ENCODE measurements at regions not wholly inside any gene's neighbourhood (a gene's known extent, or its start where the extent isn't known, plus 50 kb on each side); places are given as distances from the start of the nearest gene placed in this dataset.

DNA sequence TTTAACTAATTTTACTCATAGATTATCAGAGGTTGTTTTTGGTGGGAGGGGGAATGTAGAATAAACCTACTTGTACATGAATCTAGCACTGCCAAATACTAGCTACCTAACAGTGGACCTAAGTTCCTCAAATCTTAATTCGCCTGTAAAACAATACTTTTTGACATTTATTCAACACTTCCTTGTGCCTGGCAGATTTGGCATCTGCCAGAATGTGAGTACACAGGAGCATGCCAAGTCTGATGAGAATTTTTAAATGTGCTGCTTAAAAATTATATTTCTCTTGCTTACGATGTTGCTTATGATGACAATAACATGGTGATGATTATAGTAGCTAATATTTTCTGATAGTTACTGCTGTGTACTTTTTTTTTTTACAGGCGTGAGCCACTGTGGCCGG is 240.2 kb upstream of the STARD13 start:
- DNase-seq (ENCODE audit: low spot score), result no peak
- POLR2A ChIA-PET (ENCODE audit: low non-redundant PET), result no interaction called here
- TF ChIP-seq, protein P1, sequence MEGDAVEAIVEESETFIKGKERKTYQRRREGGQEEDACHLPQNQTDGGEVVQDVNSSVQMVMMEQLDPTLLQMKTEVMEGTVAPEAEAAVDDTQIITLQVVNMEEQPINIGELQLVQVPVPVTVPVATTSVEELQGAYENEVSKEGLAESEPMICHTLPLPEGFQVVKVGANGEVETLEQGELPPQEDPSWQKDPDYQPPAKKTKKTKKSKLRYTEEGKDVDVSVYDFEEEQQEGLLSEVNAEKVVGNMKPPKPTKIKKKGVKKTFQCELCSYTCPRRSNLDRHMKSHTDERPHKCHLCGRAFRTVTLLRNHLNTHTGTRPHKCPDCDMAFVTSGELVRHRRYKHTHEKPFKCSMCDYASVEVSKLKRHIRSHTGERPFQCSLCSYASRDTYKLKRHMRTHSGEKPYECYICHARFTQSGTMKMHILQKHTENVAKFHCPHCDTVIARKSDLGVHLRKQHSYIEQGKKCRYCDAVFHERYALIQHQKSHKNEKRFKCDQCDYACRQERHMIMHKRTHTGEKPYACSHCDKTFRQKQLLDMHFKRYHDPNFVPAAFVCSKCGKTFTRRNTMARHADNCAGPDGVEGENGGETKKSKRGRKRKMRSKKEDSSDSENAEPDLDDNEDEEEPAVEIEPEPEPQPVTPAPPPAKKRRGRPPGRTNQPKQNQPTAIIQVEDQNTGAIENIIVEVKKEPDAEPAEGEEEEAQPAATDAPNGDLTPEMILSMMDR (conservative IDR thresholded peaks at IDR 0.05; ENCODE audit: low read depth), result no peak
- CTCF ChIA-PET, result interaction anchor here (0.8 kb wide), 1 partner anchor 178 kb away, joined by 4 read pairs; no protein-coding TSS in a partner anchor
- no peak overlapping the region for H3K27ac ChIP-seq

DNA sequence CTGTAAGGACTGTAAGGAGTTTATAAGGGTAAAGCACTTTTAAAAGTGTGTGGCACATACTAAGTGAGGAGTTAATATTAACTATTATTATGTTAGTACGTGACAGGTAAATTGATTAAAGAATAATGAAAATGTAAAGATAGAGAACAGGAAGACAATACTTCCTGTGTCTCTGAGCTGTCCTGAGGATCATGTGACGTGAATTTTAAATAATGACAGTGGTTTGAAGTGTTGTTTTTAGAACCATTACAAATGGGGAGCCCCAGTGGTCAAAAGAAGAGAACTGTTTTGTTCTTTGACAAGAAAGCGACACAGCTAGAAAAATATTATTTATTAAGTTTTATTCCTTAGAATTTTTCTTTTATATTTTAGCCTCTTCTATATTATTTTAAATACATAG is 241.2 kb upstream of the STARD13 start:
- H3K27ac ChIP-seq, result no peak overlapping the region
- POLR2A ChIA-PET (ENCODE audit: low non-redundant PET), result no interaction called here
- DNase-seq (ENCODE audit: low spot score), result no peak
- CTCF ChIA-PET, result interaction anchor here (0.9 kb wide), 1 partner anchor 510 kb away, joined by 4 read pairs; no protein-coding TSS in a partner anchor
- TF ChIP-seq, protein P1 (conservative IDR thresholded peaks at IDR 0.05; ENCODE audit: low read depth), result no peak

DNA sequence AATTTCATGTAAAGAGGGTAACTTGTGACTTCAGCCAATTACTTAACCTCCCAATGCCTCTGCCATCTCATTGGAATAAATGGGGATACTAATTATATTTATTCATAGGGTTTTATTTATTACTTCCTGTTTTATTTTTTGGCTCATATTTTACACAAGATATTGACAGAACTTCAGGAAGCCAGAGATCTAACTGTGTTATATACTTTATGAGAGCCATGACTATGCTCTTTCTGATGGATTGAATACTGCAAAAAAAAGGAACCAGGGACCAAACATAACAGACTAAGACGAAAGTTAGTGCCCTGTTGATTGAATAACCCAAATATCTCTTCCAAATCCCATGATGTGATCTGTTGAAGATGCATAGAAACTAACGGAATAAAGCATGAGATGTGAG is 243.3 kb upstream of the STARD13 start:
- DNase-seq (ENCODE audit: low spot score), result no peak
- TF ChIP-seq, protein P1 (conservative IDR thresholded peaks at IDR 0.05; ENCODE audit: low read depth), result no peak
- CTCF ChIA-PET, result no interaction called here
- H3K27ac ChIP-seq, result no peak overlapping the region
- POLR2A ChIA-PET (ENCODE audit: low non-redundant PET), result no interaction called here

DNA sequence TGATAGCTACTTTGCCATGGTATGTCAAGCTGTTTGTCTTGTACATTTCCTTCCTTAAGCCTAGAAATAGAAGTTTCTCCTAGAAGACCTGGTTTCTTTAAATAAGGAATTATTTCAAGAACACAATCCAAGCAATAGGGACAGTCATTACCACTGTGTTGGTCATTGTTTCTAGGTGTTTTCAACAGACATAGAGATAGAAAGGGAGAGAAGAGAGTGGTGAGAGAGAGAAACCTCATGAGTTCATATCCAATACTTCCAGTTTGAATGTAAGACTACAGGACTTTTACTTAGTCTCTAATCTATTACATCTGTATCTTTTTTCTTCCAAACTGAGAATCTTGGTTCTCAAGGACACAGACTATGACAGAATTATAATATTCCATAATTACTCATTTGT is 245.9 kb upstream of the STARD13 start:
- no peak overlapping the region for H3K27ac ChIP-seq
- POLR2A ChIA-PET (ENCODE audit: low non-redundant PET), result no interaction called here
- TF ChIP-seq, protein P1 (conservative IDR thresholded peaks at IDR 0.05; ENCODE audit: low read depth), result no peak
- DNase-seq (ENCODE audit: low spot score), result no peak
- CTCF ChIA-PET, result no interaction called here

DNA sequence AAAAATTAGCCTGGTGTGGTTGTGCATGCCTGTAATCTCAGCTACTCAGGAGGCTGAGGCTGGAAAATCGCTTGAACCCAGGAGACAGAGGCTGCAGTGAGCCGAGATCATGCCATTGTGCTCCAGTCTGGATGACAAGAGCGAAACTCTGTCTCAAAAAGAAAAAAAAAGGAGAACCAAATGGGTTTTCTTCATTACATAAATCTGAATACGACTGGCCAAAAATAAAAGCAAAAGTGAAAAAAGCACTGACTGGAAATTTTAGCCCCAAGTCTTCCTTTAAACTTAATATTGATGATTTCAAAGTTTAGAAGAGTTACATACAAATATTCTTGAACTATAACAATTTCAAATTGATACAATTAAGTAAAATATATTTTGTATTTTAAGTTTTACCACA is 249.5 kb upstream of the STARD13 start:
- H3K27ac ChIP-seq, result no peak overlapping the region
- ChIA-PET POLR2A (ENCODE audit: low non-redundant PET) (no interaction called here), CTCF (no interaction called here)
- no peak for DNase-seq (ENCODE audit: low spot score)
- TF ChIP-seq, protein P1 (conservative IDR thresholded peaks at IDR 0.05; ENCODE audit: low read depth), result no peak

DNA sequence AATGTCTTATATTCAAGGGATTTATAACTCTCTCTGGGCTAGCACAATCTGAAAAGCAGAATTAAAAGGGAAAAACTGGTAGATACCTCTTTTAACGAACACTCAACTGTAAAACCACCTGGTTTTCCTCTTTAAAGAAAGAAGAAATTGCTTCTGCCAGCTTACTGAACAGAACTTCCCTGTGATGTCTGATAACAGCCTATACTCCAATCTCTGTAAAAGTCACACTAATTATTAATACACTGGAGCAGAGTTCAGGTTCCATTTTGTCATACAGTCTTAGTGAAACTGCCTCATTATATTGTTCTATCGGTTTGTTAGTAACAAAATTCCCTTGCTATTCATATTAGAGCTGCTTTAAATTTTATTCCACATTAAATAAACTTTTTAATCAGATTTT is 251.0 kb upstream of the STARD13 start:
- POLR2A ChIA-PET (ENCODE audit: low non-redundant PET), result no interaction called here
- H3K27ac ChIP-seq, result no peak overlapping the region
- DNase-seq (ENCODE audit: low spot score), result no peak
- TF ChIP-seq, protein P1 (conservative IDR thresholded peaks at IDR 0.05; ENCODE audit: low read depth), result no peak
- CTCF ChIA-PET, result no interaction called here

DNA sequence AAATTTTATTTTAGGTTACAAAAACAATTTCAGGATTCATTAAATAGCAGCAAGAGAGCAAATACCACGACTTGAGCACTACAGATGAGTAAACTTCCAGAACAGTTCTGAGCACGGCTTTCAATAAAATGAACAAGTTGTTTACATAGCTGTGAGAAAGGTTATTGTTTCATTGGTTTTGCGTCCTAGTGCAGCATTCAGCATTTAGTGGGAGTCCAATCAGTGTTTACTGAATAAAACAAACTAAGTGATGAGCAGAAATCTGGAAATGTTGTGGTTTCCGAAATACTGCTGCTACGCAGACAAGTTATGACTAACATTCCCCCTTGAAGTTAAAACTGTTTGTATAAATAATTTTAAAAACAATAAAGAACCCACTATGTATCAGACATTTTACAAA is 251.5 kb upstream of the STARD13 start:
- TF ChIP-seq, protein P1 (conservative IDR thresholded peaks at IDR 0.05; ENCODE audit: low read depth), result no peak
- ChIA-PET POLR2A (ENCODE audit: low non-redundant PET) (no interaction called here), CTCF (no interaction called here)
- DNase-seq (ENCODE audit: low spot score), result no peak
- H3K27ac ChIP-seq, result no peak overlapping the region
